Lower lobe of right lung (tissue), 2 donors: ENCODE measurements at regions not wholly inside any gene's neighbourhood (a gene's known extent, or its start where the extent isn't known, plus 50 kb on each side); places are given as distances from the start of the nearest gene placed in this dataset.

Experiments
- ATAC-seq, 2 donors: fragments of 200-7000 bp; cut with Tn5 transposase; one replicate each; pipeline ENCODE4 v1.9.1; 2020 to 2022; ENCODE audit warnings: mild to moderate bottlenecking in 2 of 2, moderate library complexity in 2 of 2
- DNase-seq: peaks from one replicate; pipeline ENCODE4 v3.0.0-alpha.2; 2020
- H3K27ac ChIP-seq: fragments of 200-600 bp; one replicate; pipeline ENCODE4 v1.8.0; 2022
- H3K27me3 ChIP-seq: fragments of 200-600 bp; one replicate; pipeline ENCODE4 v1.8.0; 2022; ENCODE audit warnings: low read depth
- H3K36me3 ChIP-seq: fragments of 200-600 bp; one replicate; pipeline ENCODE4 v1.8.0; 2022; ENCODE audit warnings: mild to moderate bottlenecking
- H3K4me1 ChIP-seq: fragments of 200-600 bp; one replicate; pipeline ENCODE4 v1.8.0; 2022
- H3K4me3 ChIP-seq: fragments of 200-600 bp; one replicate; pipeline ENCODE4 v1.8.0; 2022; ENCODE audit warnings: mild to moderate bottlenecking
- H3K9me3 ChIP-seq: fragments of 200-600 bp; one replicate; pipeline ENCODE4 v1.8.0; 2022
- intact Hi-C: fragments of 100-400 bp; cut with DNase I; formaldehyde crosslinking; loops from one replicate; pipeline ENCODE4 v1.11.0; 2022
- TF ChIP-seq, protein P1 (sequence below): fragments of 200-600 bp; IDR thresholded peaks from one replicate; pipeline ENCODE4 v1.8.0; 2022; ENCODE audit warnings: antibody characterized with exemption, mild to moderate bottlenecking
- donor health status: DM: no; HTN: yes; CAD: no; lungs with severe emphysema.

DNA sequence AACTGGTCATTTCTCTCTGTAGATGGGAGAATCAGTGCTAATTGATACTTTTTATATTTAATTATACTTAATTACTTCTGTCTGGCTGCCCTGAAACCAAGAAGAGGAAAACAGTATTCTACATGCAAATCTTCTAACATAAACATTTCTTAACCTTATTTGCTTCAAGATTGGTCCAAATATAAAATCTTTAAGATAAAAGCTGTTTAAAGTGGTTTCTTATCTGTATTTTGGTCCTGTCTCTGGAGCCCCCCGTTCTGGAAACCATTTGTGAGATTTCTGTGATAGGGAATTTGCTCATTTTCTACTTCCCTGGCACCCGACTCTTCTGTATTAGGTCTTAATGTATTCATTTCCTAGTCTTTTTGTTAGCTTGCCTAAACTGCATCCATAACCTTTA lies 168.6 kb downstream of the RNF144B start:
- DNase-seq = no peak
- Histone ChIP-seq H3K36me3 (no peaks in the 10 kb centered on the region), H3K4me3 (no peak overlapping the region), H3K27me3 (no peaks in the 10 kb centered on the region), H3K9me3 (no peaks in the 10 kb centered on the region), H3K27ac (no peak overlapping the region), H3K4me1 (no peaks in the 10 kb centered on the region)
- intact Hi-C loops = no loop called here
- ATAC-seq = no peak
- TF ChIP-seq, protein P1, sequence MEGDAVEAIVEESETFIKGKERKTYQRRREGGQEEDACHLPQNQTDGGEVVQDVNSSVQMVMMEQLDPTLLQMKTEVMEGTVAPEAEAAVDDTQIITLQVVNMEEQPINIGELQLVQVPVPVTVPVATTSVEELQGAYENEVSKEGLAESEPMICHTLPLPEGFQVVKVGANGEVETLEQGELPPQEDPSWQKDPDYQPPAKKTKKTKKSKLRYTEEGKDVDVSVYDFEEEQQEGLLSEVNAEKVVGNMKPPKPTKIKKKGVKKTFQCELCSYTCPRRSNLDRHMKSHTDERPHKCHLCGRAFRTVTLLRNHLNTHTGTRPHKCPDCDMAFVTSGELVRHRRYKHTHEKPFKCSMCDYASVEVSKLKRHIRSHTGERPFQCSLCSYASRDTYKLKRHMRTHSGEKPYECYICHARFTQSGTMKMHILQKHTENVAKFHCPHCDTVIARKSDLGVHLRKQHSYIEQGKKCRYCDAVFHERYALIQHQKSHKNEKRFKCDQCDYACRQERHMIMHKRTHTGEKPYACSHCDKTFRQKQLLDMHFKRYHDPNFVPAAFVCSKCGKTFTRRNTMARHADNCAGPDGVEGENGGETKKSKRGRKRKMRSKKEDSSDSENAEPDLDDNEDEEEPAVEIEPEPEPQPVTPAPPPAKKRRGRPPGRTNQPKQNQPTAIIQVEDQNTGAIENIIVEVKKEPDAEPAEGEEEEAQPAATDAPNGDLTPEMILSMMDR = no peak

DNA sequence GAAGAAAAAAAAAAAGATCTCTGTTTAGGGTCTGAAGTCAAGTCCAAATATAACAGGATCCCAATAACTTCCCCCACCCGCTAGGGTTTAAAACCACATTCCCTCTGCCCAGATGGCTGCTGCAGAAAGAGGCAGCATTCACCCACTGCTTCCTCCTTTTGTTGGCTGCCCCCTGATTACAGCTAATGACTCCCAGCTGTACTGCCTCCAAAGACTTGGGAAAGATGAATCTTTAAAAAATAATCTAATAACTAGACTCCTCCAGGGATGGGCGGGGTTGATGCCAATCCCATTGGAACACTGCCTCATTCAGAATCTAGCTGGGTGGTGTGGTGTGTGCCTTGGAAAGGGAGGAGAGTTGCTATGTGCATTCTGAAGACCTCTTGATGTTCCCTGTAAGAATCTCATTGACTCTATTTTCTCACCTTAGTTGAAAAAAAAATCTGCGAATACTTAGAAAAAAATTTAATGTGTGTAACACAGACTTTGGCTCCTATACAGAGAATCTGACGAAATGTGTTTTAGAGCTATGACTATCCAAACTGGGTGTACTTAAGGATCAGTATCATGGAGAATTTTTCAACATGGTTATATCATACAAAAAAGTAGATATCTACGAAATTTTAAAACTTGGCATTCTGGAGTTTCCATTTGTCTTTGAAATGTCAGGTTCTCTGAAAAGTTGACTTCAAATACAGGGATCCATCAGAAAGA lies 174.0 kb downstream of the RNF144B start:
- no peak overlapping the region for H3K4me3 ChIP-seq
- DNase-seq (no peak), ATAC-seq (no peak)
- TF ChIP-seq, protein P1 = no peak
- H3K27me3 ChIP-seq = no peaks in the 10 kb centered on the region
- no peaks in the 10 kb centered on the region for H3K4me1 ChIP-seq
- no peaks in the 10 kb centered on the region for H3K9me3 ChIP-seq
- H3K36me3 ChIP-seq = no peaks in the 10 kb centered on the region
- H3K27ac ChIP-seq = no peak overlapping the region
- intact Hi-C loops = no loop called here

GRCh38 chr6:18562726-18563125 lies 175.6 kb downstream of the RNF144B start:
- intact Hi-C loops = no loop called here
- ATAC-seq = no peak

GRCh38 chr6:18564775-18565174 lies 177.6 kb downstream of the RNF144B start:
- Histone ChIP-seq H3K27me3 (no peaks in the 10 kb centered on the region), H3K9me3 (no peaks in the 10 kb centered on the region), H3K4me3 (no peak overlapping the region), H3K4me1 (no peaks in the 10 kb centered on the region), H3K27ac (no peak overlapping the region), H3K36me3 (no peaks in the 10 kb centered on the region)
- ATAC-seq = no peak
- intact Hi-C loops = no loop called here
- TF ChIP-seq, protein P1 = no peak
- DNase-seq = no peak

More at GRCh38 chr6:18562726-18563125, 175.6 kb downstream of the RNF144B start:
- no peaks in the 10 kb centered on the region for H3K9me3 ChIP-seq
- no peaks in the 10 kb centered on the region for H3K27me3 ChIP-seq
- no peaks in the 10 kb centered on the region for H3K4me1 ChIP-seq
- no peaks in the 10 kb centered on the region for H3K36me3 ChIP-seq
- no peak overlapping the region for H3K4me3 ChIP-seq
- DNase-seq = no peak
- TF ChIP-seq, protein P1 = no peak
- H3K27ac ChIP-seq = no peak overlapping the region

- no peaks in the 10 kb centered on the region for H3K4me1 ChIP-seq
- H3K36me3 ChIP-seq = no peaks in the 10 kb centered on the region
- intact Hi-C loops = no loop called here
- H3K27ac ChIP-seq = no peak overlapping the region
- ATAC-seq = no peak
- H3K9me3 ChIP-seq = no peaks in the 10 kb centered on the region
- no peak for DNase-seq
- TF ChIP-seq, protein P1 = no peak
- no peak overlapping the region for H3K4me3 ChIP-seq
- no peaks in the 10 kb centered on the region for H3K27me3 ChIP-seq
Measured at GRCh38 chr6:18565231-18565630, 178.1 kb downstream of the RNF144B start.
